NOMO-1 (cell line): ENCODE measurements at regions not wholly inside any gene's neighbourhood (a gene's known extent, or its start where the extent isn't known, plus 50 kb on each side); places are given as distances from the start of the nearest gene placed in this dataset.
"Not testable (repeated sequence)": the region's sequence is repeated elsewhere in the genome, so short reads cannot be mapped to it uniquely, and the experiment has no call there.

Experiments
- DNase-seq, 2 experiments: peaks; one replicate each; lab custom pipeline; 2025; ENCODE audit not compliant: unreplicated experiment in 2 of 2; lab: John Stamatoyannopoulos, UW

DNA sequence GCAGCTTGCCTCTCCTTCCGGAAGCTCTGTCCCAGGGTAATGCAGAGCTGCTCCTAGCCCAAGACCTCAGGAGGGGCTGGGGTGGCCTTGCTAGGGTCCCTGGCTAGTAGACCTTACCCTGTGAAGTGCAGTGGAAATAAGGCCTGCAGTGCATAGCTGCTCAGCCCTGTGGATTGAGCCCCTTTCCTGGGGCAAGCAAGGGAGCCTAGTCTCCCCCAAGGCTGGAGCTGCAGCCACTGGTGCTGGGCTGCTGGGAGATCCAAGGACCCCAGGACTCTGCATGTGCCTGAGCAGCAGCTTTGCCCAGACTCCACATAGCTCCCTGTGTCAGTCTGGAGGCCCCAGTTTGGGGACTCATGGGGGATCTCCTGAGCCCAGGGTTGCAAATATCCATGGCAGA is 57.9 kb downstream of the FANCF start:
- DNase-seq, result no peak

DNA sequence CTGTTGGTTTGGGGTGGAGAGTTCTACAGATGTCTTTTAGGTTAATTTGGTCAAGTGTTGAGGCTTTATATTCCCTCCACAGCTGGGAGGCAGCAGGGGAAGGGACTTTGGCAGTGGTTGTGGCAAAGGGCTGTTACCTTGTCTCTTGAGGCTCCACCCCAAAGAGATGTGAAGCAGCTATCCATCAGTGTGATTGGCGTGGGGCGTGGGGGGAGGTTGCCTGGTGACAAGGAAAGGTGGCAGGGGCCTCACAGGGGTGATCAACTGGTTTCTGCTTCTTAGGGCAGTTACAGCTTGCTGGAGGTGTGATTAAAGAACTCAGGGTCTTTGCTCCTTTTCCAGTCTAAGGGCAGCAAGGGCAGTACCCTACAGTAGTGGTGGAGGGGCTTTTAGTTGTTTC is 59.3 kb downstream of the FANCF start:
- no peak for DNase-seq

DNA sequence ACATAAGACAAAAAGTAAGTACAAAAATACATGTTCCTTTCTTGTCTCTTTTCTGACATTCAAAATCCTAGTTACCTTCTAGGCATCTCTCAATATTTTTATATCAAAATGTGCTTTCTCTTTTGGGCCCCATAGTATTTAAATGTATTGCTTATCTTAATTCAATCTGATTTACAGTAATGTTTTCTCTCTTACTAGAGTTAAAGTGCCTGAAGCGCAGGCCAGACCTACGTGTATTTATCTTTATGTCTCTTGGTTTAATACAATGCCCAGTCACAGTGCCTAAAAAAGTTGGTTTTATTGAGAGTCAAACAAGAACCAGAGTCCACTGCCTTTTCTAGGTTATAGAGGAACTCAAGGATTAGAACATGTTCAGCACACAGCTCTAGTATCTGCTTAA is 64.3 kb downstream of the FANCF start:
- no peak for DNase-seq

DNA sequence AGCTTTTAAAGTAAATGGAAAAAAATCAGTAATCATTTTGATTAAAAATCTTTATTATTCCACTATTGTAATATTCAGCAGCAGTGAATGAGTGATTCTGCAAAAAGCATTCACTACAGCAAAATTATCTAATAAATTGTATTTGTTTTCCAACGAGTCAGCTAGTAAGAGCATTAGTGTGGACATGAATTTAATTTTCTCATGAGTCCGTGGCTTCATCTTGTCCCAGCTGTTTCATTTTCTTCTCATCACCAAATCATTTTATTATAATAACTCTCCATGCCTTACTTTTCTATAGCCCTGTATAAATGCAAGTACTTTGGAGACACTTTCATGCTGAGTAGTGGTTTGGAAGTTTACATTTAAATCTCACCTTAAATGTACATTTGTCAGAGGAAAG is 66.2 kb downstream of the FANCF start:
- DNase-seq, result no peak

DNA sequence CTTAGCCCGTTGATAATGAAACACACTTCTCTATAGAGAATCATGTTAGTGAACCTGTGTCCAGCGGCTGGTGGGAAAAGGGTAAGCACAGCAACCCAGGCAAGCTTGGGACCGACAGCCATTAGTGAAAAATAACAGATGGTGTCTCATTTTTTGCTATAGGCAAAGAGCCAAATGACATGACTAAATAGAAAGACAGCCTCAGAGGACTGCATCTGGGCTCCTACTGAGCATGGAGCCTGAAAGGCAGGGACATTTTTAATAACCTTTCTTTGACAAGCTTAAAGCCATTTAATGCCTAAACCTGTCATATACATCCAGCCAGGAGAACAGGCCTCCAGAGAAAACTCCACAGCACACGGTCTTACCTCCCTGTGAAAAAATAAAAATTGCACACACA is 67.0 kb downstream of the FANCF start:
- DNase-seq, result no peak

DNA sequence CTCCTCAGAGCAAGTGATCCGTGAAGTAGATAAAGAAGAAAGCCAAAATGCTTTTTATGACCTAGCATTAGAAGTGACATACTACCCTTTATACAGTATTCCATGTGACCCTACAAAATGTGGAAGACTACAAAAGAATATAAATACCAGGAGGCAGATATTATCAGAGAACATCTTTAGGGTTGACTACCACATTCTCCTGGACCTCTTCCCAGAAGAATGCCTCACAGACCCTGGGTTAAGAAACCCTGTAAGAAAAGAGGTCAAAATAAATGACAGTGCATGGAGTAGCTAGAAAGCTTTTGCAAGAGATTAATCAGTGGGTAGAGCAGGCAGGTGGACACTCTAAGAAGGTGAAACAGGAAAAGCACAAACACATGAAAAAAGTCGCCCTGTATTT is 69.2 kb downstream of the FANCF start:
- no peak for DNase-seq

DNA sequence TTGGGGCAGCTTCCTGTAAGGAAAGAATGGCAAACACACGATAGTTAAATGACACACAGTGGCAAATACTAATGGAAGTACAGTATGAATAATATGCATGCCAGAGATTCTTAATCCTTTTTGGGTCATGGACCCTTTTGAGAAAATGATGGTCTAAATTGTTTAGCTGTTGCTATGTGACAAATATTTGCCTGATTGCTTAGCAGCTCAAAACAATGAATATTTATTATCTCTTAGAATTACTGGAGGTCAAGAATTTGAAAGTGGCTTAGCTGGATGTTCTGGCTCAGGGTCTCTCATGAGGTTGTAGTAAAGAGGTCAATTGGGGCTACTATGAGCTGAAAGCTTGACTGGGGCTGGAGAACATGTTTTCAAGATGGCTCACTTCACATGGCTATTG is 69.7 kb downstream of the FANCF start:
- no peak for DNase-seq

DNA sequence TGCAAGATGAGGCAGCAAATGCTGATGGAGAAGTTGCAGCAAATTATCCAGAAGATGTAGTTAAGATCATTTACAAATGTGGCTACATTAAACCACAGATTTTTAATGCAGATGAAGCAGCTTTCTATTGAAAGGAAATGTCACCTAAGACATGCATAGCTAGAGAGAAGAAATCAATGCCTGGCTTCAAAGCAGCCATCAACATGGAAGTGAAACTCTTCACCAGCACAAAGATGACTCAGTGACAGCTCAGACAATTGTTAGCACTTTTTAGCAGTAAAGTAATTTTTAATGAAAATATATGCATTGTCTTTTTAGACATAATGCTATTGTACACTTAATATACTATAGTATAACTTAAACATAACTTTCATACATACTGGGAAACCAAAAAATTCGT is 71.4 kb downstream of the FANCF start:
- peak in 1 of 2 experiments; percentile 24 for DNase-seq

DNA sequence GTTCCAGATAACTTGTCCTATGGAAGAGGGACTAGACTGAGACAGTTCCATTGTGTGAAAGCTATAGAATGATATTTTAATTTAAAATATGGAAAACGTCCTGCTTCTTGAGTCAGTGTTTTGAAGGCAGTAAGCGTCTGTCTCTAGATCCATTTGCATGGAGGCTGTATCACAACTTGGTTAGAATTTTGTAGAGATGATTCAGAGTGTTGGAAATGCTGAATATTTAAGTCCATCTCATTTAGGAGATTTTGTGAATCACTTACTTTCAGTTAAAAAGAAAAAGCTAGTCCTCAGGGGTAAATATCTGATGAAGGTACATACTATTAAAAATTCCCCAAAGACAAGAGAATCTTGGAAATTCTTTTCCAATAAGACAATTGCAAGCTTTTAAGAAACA is 72.7 kb downstream of the FANCF start:
- no peak for DNase-seq

DNA sequence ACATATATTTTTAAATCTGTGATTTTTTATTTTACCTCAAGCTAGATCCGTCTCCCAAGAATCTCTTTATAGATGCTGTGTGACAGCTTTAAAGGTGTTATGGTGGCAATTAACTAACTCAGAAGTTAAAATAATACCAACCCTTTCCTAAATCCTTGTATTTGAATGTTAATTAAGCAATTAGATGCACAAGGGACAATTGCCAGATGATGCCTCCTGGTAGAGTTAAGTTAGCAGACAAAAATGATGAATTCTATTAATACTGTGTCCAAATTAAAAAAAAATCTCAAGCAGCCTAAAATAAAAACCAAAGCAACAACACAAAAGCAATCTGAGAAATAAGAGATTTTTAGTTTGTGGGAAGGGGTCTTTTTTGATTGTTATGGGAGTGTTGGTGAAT is 78.9 kb downstream of the FANCF start:
- no peak for DNase-seq

DNA sequence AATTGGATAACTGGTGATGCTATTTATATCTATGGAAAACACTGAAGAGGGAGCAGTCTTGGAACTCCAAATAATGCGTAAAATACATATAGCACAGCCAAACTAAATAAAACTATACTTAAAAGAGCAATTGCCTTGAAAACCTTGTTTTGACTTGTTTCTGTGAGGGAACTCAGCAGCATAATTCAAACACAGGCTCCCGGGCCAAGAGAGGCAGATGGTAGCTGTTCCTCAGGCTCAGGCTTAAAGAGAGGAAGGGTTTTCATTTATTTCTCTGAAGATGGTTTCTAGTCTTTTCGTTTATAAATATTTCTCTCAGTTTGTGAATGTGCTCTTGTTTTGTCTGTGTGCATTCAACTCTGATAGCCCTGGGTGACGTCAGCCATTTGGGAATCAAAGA is 82.4 kb downstream of the FANCF start:
- DNase-seq, result no peak

DNA sequence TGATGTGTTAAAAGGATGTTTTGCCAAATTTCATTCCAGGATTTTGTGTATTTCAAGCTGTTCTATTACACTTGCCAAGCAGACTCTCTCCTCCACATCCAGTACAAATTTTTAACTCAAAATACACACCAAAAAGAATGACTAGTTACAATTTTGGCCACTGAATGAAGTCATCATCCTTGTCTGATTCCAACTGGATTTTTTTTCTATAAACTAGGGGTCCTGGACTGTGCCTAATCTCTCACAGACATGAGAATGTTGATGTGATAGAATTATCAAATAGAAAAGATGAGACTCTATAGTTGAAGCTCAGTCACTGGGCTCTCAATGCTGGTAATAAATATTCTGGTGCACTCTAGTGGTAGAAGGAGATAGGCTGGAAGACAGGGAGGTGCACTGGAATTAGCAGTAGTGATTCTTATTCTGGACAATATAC is 85.8 kb downstream of the FANCF start:
- DNase-seq, result no peak

DNA sequence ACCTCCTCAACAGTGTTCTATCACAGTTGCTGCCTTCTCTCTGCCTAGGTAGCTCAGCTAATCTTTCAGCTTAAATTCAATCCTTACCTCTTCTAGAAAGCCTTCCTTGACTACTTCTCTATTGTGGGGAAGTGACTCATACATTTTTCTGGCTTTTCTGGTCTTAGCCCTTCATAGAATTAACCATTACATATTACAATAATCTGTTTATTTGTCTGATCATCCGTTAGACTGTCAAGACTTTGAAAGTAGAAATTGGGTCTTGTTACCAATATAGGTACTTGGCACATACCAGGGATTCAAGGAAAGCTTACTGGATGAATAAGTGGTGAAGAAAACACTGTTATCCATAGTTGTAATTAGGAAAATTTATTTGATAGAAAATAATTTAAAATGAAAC is 89.6 kb downstream of the FANCF start:
- no peak for DNase-seq

DNA sequence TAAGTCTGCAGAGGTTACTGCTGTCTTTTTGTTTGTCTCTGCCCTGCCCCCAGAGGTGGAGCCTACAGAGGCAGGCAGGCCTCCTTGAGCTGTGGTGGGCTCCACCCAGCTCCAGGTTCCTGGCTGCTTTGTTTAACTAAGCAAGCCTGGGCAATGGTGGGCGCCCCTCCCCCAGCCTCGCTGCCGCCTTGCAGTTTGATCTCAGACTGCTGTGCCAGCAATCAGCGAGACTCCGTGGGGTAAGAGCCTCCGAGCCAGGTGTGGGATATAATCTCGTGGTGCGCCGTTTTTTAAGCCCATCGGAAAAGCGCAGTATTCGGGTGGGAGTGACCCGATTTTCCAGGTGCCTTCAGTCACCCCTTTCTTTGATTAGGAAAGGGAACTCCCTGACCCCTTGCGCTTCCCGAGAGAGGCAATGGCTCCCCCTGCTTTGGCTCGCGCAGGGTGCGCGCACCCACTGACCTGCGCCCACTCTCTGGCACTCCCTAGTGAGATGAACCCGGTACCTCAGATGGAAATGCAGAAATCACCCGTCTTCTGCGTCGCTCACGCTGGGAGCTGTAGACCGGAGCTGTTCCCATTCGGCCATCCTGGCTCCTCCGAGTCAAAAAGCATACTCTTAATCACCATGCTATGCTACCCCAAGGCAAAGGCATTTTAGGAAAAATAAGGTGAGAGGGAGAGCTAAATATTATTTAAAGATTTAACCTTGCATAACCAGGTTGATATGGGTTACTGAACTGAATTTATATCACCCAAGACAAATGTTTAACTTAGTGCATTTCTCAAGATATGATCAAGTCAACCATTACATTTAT is 96.8 kb downstream of the FANCF start:
- not testable (repeated sequence) for DNase-seq

DNA sequence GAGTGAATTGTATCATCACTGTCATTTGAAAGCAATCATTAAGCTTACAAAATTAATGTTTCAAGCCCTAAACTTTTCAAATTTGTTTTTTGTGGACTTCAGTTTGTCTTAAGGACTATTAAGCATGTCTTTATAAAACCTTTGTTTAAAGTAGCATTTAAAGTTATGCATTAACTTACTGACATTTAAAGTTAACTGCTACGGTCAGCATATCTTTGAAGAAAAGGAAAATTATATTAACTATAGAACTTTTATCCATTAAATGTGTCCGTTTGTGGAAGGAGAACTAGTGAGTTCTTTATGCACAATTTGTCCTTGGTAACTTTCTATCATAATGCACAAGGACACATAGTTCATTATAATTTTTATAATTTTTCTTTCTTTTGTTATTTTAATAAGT is 103.4 kb downstream of the FANCF start:
- no peak for DNase-seq

DNA sequence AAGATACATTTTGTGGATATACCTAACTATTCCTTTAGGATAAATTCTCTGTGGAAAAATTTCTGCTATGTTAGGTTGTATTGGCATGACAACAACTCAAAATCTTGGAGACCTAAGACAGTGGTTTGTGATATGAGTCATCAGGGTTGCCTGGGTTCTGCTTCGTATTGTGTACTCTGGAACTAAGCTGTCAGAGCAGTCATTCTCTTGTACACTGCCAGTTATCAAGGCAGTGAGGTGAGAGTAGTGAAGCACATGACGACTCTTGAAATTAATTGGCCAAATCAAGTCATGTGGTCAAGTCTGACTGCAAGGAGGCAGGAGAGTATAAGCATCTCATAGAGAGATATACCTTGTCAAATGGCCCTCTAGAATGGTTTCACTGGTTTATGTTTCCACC is 104.4 kb downstream of the FANCF start:
- no peak for DNase-seq

DNA sequence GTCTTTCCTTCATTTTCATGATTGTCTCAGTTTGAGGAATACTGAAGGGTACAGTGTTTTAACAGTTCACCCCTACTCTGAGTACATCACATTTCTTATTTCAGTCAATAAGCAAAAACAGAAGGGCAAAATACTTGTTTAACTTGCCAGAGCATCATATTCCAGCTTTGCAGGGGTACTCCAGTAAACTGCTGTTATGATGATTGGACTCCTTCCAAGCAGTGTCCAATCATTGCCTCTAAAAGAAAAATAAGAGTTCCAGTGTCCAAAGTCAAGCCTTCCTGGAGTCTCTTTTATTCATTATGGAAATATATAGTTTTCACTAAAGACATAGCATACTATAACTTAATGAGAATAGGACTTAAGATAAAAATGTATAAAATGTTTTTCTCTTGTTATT is 105.1 kb downstream of the FANCF start:
- DNase-seq, result no peak

DNA sequence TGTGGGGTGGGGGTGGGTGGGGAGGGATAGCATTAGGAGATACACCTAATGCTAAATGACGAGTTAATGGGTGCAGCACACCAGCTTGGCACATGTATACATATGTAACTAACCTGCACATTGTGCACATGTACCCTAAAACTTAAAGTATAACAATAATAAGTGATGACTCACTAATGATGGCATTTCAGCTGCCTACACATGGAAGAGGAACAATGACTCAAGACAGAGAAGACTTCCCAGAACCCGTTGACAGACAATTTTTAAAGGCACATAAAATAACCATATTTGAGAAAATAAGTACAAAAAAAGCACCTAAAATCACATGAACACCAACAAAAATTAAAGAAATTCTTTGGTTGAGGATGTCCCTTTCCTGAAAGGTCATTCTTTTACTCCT is 107.3 kb downstream of the FANCF start:
- not testable (repeated sequence) for DNase-seq

DNA sequence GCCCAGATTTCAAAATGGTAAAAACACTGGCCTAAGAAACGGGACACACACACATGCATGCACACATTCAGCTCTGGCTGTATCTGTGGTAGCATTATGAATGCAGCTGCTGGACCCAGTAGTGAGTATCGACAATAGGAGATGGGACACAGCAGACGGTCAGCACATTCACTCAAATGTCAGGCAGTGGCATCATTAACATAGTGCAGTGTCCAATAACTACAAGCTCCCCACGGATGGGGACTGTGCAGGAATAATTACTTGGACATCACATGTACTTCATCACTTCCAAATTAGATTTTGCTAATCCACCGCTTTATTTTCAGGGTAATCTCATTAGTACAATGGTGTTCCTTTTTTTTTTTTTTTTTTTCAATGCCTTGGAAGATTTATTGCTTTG is 109.5 kb downstream of the FANCF start:
- no peak for DNase-seq

DNA sequence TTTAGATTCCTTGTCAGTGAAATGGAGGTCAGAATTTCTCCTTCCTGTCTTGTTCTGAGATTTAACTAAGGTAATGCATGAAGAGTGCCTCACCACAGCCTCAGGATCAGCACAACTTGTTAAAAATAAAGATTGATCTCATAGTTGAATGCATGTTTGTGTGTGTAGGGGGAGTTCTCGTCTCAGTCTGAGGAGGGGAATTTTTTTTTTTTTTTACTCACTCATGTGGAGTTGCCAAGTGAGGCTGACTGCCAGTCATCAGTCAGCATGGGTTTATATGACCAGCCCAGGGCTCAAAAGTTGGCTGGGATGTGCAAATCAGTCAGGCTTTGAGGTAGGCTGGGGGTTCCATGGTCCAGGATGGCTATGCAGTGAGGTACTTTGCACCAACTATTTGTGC is 113.2 kb downstream of the FANCF start:
- no peak for DNase-seq

DNA sequence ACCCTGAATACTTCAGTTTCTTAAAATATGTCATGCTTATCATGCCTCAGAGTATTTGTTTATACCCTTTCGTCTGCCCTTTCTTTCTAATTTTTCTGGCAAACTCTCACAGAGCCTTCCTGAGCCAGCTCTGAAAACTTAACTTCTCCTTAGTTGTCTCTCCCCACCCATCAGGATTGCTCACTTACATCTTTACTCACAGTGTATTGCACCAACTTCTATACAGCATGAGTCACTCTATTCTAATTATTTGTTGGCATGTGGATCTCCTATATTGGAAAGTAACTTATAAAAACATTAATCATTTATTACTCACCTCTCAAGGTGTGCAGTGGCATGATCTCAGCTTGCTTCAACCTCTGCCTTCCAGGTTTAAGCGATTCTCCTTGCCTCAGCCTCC is 114.9 kb downstream of the FANCF start:
- DNase-seq, result no peak

DNA sequence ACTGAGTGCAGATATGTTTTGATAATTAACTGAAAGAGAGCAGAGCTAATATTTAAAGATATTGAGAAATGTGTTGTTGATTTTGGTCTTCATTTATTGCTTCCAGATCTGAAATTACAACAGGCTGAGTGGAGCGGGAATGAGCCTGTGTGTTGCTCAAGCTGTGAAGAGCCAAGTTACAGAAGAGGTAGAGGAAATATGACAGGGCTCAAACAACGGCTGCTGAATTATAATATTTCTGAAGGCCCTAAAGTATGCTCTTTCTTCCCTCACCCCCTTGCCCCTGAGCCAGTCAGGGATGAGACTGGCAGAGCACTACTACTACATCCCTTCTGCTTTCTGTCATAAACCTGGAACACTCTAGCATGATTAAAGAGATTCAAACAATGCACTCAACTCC is 115.6 kb downstream of the FANCF start:
- no peak for DNase-seq

DNA sequence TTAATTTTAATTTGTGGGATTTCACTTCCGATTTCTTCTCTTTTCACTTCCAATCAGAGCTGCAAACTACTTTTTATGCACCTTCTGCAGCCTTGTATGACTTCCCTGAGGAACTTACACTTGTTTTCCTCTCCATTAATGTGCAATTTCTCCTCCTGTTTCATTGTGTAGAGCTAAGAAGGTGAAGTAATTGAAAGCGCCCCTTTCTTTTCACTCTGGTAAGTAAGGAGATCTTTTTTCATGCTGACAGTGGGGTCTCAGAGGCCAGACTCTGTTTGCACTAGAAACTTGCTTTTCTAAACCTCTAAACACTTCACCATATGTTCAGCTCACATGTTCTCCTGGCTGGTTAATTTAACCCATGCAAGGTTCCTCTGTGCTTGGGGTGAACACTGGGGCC is 117.0 kb downstream of the FANCF start:
- DNase-seq, result no peak
